ENCODE measurements at regions not wholly inside any gene's neighbourhood (a gene's known extent, or its start where the extent isn't known, plus 50 kb on each side); places are given as distances from the start of the nearest gene placed in this dataset.

GRCh38 chr4:147366164-147366563 lies 114.7 kb upstream of the EDNRA start:
- TF ChIP-seq ZNF146 (tag by site-specific recombination; IDR thresholded peaks at IDR 0.05) (no peak), CTCF (tag by site-specific recombination; IDR thresholded peaks at IDR 0.05) (no peak), ZNF211 (tag by site-specific recombination; IDR thresholded peaks at IDR 0.05; ENCODE audit: low read depth) (no peak), ZNF19 (tag by site-specific recombination; IDR thresholded peaks at IDR 0.05; ENCODE audit: low read depth) (no peak), ZNF610 (tag by site-specific recombination; IDR thresholded peaks at IDR 0.05; ENCODE audit: borderline replicate concordance) (no peak), ZBTB26 (tag by site-specific recombination; optimal IDR thresholded peaks at IDR 0.05) (no peak), FEZF1 (tag by site-specific recombination; IDR thresholded peaks at IDR 0.05) (no peak), SETDB1 (IDR thresholded peaks at IDR 0.05; ENCODE audit: insufficient read length, low read length) (no peak), YY1 (tag by site-specific recombination; IDR thresholded peaks at IDR 0.05) (no peak), PBX3 (CRISPR knock-in tag; IDR thresholded peaks at IDR 0.05) (no peak), ZNF274 (IDR thresholded peaks at IDR 0.05; ENCODE audit: low read length) (no peak), ZNF274 (tag by site-specific recombination; IDR thresholded peaks at IDR 0.05; ENCODE audit: borderline replicate concordance) (no peak), ZBTB10 (tag by site-specific recombination; IDR thresholded peaks at IDR 0.05) (no peak), ZBTB7A (tag by site-specific recombination; IDR thresholded peaks at IDR 0.05; ENCODE audit: low read depth) (no peak), ZBTB48 (tag by site-specific recombination; IDR thresholded peaks at IDR 0.05) (no peak)

Measured in HEK293 (cell line).